Liver (tissue), 3 donors: ENCODE measurements at regions not wholly inside any gene's neighbourhood (a gene's known extent, or its start where the extent isn't known, plus 50 kb on each side); places are given as distances from the start of the nearest gene placed in this dataset.
"Not testable (repeated sequence)": the region's sequence is repeated elsewhere in the genome, so short reads cannot be mapped to it uniquely, and the experiment has no call there.

Experiments
- CTCF ChIP-seq: fragments of 150-350 bp; IDR thresholded peaks from 2 replicates; pipeline ENCODE4 v1.5.1; 2017; ENCODE audit warnings: improper control_type of control experiment, low read depth, low read length; ENCODE audit not compliant: missing input control
- EGR1 ChIP-seq, 2 donors: IDR thresholded peaks; 2 replicates each; pipeline ENCODE4 v1.6.1; 2016 to 2018; ENCODE audit warnings: antibody characterized with exemption in 2 of 2, low read depth in 2 of 2
- FOXA1 ChIP-seq: IDR thresholded peaks from 2 replicates; pipeline ENCODE4 v1.6.1; 2016; ENCODE audit warnings: antibody characterized with exemption
- GABPA ChIP-seq, 2 donors: IDR thresholded peaks in 1 of 2; conservative IDR thresholded peaks in 1 of 2; 2 replicates each; pipeline ENCODE4 v1.6.1; 2016; ENCODE audit warnings: antibody characterized with exemption in 2 of 2, mild to moderate bottlenecking in 1 of 2, moderate library complexity in 1 of 2
- HNF4A ChIP-seq, 2 donors: conservative IDR thresholded peaks; 2 replicates each; pipeline ENCODE4 v1.6.1; 2016; ENCODE audit warnings: antibody characterized with exemption in 2 of 2, mild to moderate bottlenecking in 2 of 2
- HNF4G ChIP-seq: IDR thresholded peaks from 2 replicates; pipeline ENCODE4 v1.6.1; 2016; ENCODE audit warnings: antibody characterized with exemption
- JUND ChIP-seq, 2 donors: IDR thresholded peaks; 2 replicates each; pipeline ENCODE4 v1.6.1; 2016; ENCODE audit warnings: antibody characterized with exemption in 2 of 2
- REST ChIP-seq: IDR thresholded peaks from 2 replicates; pipeline ENCODE4 v1.6.1; 2016; ENCODE audit warnings: antibody characterized with exemption, mild to moderate bottlenecking
- SP1 ChIP-seq: IDR thresholded peaks from 2 replicates; pipeline ENCODE4 v1.6.1; 2018; ENCODE audit warnings: antibody characterized with exemption, mild to moderate bottlenecking
- TAF1 ChIP-seq: conservative IDR thresholded peaks from 2 replicates; pipeline ENCODE4 v1.6.1; 2016; ENCODE audit warnings: antibody characterized with exemption, mild to moderate bottlenecking
- TF ChIP-seq, protein P1 (sequence below): IDR thresholded peaks from 2 replicates; pipeline ENCODE4 v1.6.1; 2016; ENCODE audit warnings: antibody characterized with exemption
- TF ChIP-seq, protein P2 (sequence below): IDR thresholded peaks from 2 replicates; pipeline ENCODE4 v1.6.1; 2016; ENCODE audit warnings: antibody characterized with exemption
- donor health status: healthy.
- donor health status: healthy.

DNA sequence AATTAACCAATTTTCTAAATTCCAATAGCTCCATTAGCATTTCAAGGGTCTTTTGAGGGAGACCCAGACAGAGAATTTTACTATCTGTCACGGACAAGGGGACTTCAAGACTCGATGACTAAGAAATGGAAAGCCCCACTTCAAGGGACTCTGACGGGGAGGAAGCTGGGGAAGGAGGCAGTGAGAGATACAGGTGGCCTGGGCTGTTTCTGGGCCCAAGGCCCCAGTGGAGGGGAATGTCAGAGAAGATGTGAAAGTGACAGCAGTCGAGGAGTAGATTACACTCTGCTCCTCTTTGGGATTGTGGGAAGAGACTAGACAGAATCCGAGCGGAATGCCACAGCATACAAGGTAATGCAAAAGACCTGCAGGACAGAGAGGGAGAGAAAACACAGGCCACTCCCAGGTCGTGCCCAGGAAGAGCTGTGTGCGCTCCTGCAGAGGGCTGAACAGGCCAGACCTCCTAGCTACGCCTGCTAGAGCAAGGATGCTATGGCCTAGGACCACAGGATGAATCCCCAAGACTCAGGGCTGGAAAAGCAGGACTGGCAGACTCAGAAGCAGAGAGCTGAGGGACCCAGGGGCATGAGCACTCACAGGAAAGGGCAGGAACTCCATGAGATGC, 321.5 kb upstream of the CHRNA7 start:
- not testable (repeated sequence) for TF ChIP-seq HNF4G; CTCF; REST; FOXA1; EGR1 (IDR thresholded peaks at IDR 0.05; ENCODE audit: low read depth in 2 of 2); JUND (IDR thresholded peaks at IDR 0.05); HNF4A (conservative IDR thresholded peaks at IDR 0.05); TAF1; SP1; GABPA (IDR thresholded peaks at IDR 0.05 in 1 of 2, conservative IDR thresholded peaks at IDR 0.05 in 1 of 2)
- TF ChIP-seq, protein P1, sequence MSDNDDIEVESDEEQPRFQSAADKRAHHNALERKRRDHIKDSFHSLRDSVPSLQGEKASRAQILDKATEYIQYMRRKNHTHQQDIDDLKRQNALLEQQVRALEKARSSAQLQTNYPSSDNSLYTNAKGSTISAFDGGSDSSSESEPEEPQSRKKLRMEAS, result not testable (repeated sequence)
- TF ChIP-seq, protein P2, sequence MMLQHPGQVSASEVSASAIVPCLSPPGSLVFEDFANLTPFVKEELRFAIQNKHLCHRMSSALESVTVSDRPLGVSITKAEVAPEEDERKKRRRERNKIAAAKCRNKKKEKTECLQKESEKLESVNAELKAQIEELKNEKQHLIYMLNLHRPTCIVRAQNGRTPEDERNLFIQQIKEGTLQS, result not testable (repeated sequence)
